Stimulated activated CD8-positive, alpha-beta memory T cell treated with anti-CD3 and anti-CD28 coated beads, Interleukin-7, amount 100 ng/mL, for 1 hour (primary cell): ENCODE measurements at regions not wholly inside any gene's neighbourhood (a gene's known extent, or its start where the extent isn't known, plus 50 kb on each side); places are given as distances from the start of the nearest gene placed in this dataset.
"Not testable (repeated sequence)": the region's sequence is repeated elsewhere in the genome, so short reads cannot be mapped to it uniquely, and the experiment has no call there.

Experiments
- DNase-seq, 2 donors: peaks; one replicate each; pipeline ENCODE4 v3.0.0-alpha.2; 2020; ENCODE audit warnings: low read depth in 2 of 2

- no peak for DNase-seq
Observed at GRCh38 chr17:77796176-77796860, 162.2 kb upstream of the TNRC6C start.

DNA sequence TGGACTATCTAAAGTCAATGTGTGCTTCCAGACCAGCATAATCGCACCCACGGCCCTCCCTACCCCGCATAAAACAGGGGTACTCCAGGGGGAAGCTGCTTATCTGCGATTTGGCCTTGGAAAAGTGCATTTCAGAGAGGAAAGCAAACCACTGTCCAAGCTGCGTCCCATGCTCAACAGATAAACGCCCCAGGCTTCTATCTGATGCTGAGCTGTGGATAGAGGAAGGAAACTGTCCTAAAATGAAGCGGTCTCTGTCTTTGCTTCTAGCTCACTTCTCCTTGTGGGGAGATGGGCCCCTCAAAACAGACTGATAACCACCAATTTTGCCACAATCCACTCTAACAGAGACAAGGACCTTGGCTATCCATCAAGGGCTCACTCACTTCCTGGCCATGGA lies 160.5 kb upstream of the TNRC6C start:
- no peak for DNase-seq

DNA sequence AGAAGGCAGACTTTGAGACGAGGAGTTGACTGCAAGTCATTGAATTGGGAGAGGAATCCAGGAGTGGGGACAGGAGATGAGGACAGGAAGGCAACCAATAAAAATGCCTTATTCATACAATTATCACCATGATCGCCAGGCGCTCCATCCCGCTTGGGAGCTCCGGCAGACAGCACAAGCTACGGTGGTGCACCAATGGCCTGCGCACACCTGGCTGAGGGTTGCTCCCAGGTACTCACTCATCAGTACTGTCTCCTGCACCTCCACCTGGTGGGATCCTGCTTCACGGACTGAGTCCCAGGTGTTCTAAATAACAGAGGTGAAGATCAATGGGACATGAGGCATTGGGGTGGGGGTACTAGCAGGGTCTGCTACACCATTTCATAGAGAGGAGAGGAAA lies 160.0 kb upstream of the TNRC6C start:
- DNase-seq = no peak

DNA sequence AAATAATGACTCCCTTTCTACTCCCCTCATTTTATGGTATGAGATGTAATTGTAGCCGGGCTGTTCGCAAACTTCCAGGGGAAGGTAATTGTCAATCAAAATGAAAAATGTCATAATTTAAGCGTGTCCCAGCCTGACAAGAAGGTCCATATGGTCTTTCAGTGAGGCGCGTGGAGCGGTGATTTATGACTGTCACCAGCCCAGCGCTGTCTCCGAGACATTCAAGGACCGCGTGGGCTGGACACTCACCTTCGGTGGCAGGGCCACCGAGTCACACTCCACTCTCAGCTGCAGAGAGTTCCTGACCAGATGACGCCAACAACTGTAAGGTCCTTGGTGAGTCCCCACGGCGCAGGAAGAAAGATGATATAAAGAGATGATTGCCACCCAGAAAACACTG lies 157.7 kb upstream of the TNRC6C start:
- DNase-seq = no peak

GRCh38 chr17:77801545-77802332 lies 156.8 kb upstream of the TNRC6C start:
- no peak for DNase-seq

DNA sequence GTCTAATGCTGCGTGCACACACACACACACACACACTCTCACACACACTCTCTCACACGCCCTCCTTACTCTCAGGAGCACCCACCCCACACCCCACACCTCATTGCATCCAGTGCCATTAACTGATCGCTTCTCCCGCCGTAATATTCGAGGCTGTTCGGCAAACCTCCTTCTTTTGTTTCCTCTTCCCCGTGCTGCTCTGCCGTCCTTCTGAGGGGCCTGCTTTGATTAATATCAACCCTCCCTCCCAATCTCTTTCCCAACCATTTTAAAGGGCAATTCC lies 156.2 kb upstream of the TNRC6C start:
- DNase-seq = no peak

DNA sequence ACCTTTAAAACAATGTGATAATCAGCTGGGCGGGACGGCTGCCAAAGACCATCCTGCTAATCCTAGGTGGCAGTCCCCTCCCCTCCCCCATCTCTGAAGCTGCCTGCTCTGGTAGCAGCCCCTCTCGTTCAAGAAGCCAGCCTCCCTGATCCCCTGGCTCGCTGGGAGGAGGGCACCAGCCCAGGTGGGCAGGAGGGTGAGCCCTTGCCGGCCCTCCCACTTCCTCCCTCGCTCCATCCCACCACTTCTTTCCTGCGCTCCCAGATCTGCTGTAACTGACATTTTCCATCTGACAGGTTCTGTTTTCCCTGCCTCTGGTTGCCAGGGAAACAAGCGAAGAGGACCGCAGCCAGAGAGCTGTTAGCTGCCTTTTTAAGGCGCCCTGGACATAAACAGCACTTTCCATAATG lies 155.7 kb upstream of the TNRC6C start:
- DNase-seq = no peak

DNA sequence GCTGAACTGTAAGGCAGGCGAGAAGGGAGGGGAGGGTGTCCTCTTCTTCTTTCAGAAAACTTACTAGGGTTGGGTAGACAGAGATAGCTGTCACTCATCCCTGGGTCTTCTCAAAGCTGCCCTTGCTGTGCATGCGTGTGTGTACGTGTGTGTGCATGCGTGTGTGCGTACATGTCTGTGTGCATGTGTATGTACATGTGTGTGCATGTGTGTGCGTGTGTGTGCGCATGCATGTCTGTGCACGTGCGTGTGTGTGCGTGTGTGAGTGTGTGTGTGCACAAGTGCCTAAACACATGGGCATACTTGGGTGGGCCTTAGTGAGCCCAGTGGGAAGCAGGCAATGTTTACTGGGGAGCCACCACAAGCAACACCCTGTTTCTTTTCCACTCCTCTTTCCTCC lies 154.8 kb upstream of the TNRC6C start:
- no peak for DNase-seq

- no peak for DNase-seq
Observed at GRCh38 chr17:77804796-77805426, 153.6 kb upstream of the TNRC6C start.

DNA sequence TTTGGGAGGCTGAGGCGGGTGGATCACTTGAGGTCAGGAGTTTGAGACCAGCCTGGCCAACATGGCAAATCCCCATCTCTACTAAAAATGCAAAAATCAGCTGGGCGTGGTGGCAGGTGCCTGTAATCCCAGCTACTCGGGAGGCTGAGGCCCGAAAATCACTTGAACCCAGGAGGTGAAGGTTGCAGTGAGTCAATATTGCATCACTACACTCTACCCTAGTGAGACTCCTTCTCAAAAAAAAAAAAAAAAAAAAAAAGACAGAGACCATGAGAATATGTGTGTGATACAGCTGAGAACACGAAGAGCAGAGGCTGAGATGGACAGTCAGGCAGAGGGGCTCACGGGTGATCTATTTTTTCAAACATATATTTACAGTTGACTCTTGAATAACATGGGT lies 152.5 kb upstream of the TNRC6C start:
- not testable (repeated sequence) for DNase-seq

DNA sequence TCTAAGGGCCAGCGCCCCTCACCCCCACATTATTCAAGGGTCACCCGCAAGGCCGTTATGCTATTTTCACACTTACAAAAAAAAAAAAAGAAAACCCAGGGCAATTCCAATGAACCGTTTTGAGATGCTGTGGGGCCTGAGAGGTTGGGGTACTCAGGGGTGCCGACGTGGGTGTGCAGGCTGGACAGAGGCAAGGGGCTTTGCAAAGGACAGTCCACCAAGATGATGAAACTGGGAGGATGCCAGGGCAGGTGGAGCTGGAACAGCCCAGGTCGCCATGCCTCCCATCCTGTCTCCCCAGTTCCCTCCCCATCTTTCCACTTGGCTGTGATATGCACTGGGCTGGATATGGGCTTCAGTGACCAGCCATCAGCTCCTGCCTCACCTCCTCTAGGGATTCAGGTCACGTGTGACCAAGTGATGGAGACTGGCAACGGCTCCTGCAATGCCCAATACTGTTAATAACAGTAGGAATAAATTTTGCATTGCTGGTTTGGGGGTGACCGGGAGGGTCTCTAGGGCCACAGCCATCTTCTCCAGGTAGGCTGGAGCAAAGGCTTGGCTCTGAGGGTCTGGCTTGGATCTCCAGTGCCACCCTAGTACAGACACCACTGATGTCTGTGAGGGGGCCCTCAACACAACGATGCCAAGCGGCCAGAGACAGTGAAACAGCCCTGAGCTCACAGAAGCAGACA lies 151.3 kb upstream of the TNRC6C start:
- no peak for DNase-seq

DNA sequence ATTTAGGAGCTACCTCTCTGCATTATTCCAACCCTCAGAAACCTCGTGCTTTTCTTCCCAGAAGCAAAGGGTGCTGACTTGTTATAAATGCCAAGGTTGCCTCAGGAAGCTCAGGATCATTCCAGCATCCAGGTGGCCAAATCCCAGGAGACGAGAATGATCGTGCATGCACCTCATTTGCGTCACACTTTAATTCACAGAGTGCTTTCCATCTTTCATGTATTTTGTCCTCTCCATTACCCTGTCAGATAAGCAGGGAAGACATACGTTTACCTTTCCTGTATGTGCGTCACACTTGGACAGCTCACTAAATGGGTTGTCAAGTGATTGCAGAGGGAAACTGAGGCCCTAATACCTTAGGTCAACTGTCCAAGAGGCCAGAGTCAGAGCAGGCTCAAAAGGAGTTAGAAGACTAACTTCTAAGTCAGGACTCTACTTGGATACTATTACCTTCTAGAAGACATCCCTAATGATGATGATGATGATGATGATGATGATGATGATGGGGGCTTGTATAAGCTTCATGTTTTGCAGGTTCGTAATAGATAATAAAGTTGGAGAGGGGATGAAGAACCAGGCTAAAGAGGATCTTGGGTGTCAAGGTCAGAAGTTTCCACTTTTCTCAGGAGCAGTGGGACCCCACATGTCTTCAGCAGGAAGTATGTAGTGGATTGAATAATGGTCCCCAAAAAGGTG lies 150.6 kb upstream of the TNRC6C start:
- DNase-seq = no peak

DNA sequence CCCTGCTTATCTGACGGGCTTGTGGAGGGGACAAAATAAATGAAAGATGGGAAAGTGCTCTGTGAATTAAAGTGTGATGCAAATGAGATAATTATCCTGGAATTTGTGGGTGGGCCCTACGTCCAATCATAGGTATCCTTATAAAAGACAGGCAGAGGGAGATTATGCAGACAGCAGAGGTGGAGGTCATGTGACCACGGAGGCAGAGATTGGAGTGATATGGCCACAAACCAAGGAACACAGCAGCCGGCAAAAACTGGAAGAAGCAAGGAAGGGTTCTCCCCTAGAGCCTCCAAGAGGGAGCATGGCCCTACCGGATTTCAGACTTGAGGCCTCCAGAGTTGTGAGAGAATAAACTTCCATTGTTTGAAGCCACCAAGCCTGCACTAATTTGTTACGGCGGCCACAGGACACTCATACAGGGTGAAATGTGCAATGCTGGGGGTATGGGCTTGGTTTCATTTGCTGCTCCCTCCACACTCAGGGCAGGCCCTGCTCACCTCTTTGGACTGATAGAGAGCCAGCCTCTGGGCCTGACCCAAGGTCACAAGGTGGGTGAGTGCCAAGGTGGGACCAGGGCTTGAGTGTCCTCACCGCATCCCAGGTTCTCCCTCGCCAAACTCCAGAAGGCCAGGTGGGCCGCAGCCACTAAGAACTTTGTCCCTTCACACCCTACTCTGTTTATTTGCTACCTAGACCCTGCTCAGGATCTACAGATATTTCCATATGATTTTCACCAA lies 149.6 kb upstream of the TNRC6C start:
- no peak for DNase-seq

- DNase-seq = no peak
Observed at GRCh38 chr17:77809814-77810213, 148.7 kb upstream of the TNRC6C start.

GRCh38 chr17:77810536-77810935 lies 148.0 kb upstream of the TNRC6C start:
- DNase-seq = no peak

DNA sequence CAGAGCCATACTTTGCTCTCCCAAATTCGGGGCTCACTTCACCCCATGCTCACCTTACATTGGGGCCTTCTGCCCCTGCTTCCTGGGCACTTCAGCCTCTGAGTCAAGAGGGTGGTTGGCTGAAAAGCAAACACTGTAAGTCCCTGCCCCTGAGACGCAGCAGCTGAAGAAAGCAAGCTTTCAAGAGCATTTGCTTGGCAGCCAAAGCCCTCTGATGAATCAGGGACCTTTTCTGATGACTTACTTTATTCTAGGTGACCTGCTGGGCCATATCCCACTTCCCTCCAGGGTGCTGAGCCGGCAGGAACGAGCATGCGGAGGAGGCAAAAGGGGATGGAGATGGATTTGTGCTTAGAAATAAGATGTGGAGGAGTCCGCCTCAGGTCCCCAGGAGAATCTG lies 147.0 kb upstream of the TNRC6C start:
- no peak for DNase-seq

DNA sequence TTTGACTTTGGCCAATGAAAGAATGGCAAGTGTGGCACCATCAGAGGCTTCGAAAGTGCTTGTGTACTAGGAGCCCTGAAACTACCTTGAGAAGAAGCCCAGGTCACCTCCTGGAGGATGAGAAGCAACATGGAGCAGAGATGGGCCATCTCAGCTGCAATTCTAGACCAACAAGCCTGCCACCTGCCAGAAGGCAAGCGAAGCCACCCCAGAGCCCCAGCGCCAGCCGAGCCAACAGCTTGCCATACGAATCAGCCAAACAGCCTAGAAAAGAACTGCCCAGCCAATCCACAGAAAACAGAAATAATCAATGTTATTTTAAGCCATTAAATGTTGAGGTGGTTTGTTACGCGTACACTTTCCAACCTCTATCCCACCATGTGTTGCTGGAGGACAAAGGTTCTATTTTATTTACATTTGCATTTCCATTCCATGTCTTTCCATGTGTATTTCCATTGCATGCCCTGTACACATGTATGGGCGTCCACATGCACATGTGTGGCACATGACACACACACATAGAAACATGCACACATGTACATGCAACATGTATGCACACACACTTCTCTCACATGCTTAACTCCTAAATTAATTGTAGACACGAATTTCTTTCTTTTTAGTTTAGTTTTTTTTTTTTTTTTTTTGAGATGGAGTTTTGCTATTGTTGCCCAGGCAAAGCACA lies 144.3 kb upstream of the TNRC6C start:
- no peak for DNase-seq

DNA sequence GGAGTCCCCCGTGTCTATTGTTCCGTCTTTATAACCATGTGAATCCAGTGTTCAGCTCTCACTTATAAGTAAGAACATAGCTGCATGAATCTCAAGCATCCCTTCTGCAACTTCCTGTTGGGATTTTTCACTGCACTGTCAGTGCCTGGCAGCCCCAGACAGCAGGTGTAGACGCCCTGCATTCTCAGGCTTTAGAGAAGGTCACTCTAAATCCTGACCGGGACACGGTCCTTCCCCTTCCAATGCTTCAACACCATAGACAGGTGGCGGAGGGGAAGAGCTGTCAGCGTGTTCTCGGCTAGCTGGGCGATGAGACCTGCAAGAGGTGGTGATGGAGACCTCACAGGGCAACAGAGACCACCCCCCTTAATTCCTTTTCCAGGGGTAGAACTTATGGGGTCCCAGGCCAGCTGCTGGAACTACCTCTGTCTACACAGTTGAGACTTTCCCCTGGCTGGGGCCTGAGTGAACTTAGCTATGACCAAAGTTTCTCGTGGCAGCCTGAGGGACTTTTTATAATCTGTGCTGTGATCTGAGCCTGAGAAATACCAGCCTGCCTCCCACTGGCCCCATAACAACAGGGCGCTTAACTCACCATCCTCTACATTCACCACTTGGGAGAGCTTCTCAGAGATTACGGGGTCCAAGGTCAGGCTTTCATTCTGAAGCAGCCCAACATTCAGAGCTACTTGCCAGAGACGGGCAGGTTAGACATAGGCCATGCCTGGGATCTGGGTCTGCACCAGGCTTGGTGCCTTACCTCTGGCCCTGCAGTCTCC lies 143.2 kb upstream of the TNRC6C start:
- DNase-seq = no peak

DNA sequence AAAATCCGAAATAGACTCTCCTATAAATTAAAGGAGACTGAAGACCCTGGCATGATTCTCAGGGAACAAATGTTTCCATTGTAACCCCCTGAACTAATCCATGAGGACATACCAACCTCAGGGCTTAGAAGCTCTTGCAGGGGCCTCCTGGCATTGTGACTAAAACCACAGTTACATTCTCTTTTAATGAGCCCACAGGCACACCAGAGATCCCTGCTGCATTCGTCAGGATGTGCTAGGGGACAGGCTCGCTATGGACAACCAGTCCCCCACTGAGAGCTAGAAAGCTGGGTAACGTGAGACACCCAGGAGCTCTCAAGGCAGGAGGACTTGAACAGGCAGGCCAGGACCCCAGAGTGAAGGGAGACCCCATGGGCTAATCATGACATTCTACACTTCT lies 140.6 kb upstream of the TNRC6C start:
- DNase-seq = no peak

GRCh38 chr17:77819497-77819896 lies 139.0 kb upstream of the TNRC6C start:
- no peak for DNase-seq
